Fibroblast of lung (primary cell): ENCODE measurements at regions not wholly inside any gene's neighbourhood (a gene's known extent, or its start where the extent isn't known, plus 50 kb on each side); places are given as distances from the start of the nearest gene placed in this dataset.
"Not testable (repeated sequence)": the region's sequence is repeated elsewhere in the genome, so short reads cannot be mapped to it uniquely, and the experiment has no call there.

Source experiments
- DNase-seq, 2 donors: peaks; one replicate each; pipeline versions ENCODE4 v3.0.0 to v3.0.0-alpha.2; 2010; ENCODE audit warnings: low read depth in 2 of 2
- H2AFZ ChIP-seq: 2 replicates; pipeline ENCODE4 v1.5.1; 2012; ENCODE audit warnings: low read length, control low read depth, inconsistent platforms
- H3K27ac ChIP-seq: 2 replicates; pipeline ENCODE4 v1.5.1; 2011; ENCODE audit warnings: low read length, control low read depth; ENCODE audit not compliant: insufficient read depth
- H3K27me3 ChIP-seq: 2 replicates; pipeline ENCODE4 v1.5.1; 2011; ENCODE audit warnings: mild to moderate bottlenecking, low read length; ENCODE audit not compliant: control insufficient read depth, insufficient read depth
- H3K36me3 ChIP-seq: 2 replicates; pipeline ENCODE4 v1.5.1; 2011; ENCODE audit warnings: low read length; ENCODE audit not compliant: control insufficient read depth, insufficient read depth
- H3K4me1 ChIP-seq: 2 replicates; pipeline ENCODE4 v1.5.1; 2011; ENCODE audit warnings: low read length; ENCODE audit not compliant: control insufficient read depth, insufficient read depth; ENCODE audit errors: extremely low read depth
- H3K4me2 ChIP-seq: 2 replicates; pipeline ENCODE4 v1.5.1; 2011; ENCODE audit warnings: low read length, control low read depth; ENCODE audit not compliant: insufficient read depth; ENCODE audit errors: extremely low read depth
- H3K4me3 ChIP-seq, 4 experiments: fragments of 200-600 bp in 1 of 4; sonication (generic) in 1 of 4; replicated peaks in 1 of 4; 2 replicates each; pipeline ENCODE4 v1.5.1; 2011 to 2016; ENCODE audit warnings: low read length in 4 of 4, low read depth in 3 of 4, mild to moderate bottlenecking in 3 of 4, control low read depth in 2 of 4, inconsistent platforms in 1 of 4, mixed read lengths in 1 of 4; ENCODE audit not compliant: insufficient read depth in 1 of 4; ENCODE audit errors: control extremely low read depth in 1 of 4
- H3K79me2 ChIP-seq: 2 replicates; pipeline ENCODE4 v1.5.1; 2012; ENCODE audit warnings: mild to moderate bottlenecking, low read length, inconsistent platforms; ENCODE audit not compliant: control insufficient read depth, insufficient read depth
- H3K9ac ChIP-seq: 2 replicates; pipeline ENCODE4 v1.5.1; 2011; ENCODE audit warnings: mild to moderate bottlenecking, low read length, control low read depth; ENCODE audit not compliant: insufficient read depth
- H3K9me3 ChIP-seq: 2 replicates; pipeline ENCODE4 v1.5.1; 2012; ENCODE audit warnings: low read depth, low read length; ENCODE audit not compliant: control insufficient read depth, insufficient read depth
- H4K20me1 ChIP-seq: 2 replicates; pipeline ENCODE4 v1.5.1; 2011; ENCODE audit warnings: low read length; ENCODE audit not compliant: control insufficient read depth, insufficient read depth; ENCODE audit errors: extremely low read depth
- CTCF ChIP-seq, 2 donors: IDR thresholded peaks in 1 of 2; conservative IDR thresholded peaks in 1 of 2; 1 replicate in 1 of 2; 2 replicates in 1 of 2; pipeline ENCODE4 v1.5.1; 2011 to 2012; ENCODE audit warnings: low read length in 2 of 2, control low read depth in 1 of 2, inconsistent platforms in 1 of 2, low read depth in 1 of 2, mild to moderate bottlenecking in 1 of 2
- EZH2 ChIP-seq: IDR thresholded peaks from 2 replicates; pipeline ENCODE4 v1.5.1; 2012; ENCODE audit warnings: low read length, control low read depth, mild to moderate bottlenecking; ENCODE audit errors: missing control alignments

DNA sequence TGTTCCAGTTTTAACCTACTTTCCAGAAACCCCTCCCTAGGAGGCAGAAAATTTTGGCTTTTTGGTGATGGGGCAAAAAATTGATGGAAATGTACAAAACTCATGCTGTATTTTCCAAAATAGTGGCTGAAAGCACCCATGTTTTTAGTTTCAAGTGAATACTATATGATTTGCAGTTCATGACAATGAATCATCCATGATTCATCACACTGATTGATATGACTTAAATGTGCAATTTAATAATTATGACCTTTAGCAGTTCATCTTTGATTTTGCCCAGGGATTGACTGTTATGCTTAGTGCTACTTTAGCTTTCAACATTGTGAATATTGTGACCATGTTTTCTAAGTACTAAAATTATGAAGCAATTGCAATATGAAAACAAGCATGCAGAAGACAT is 478.7 kb downstream of the HTR1B start:
- Histone ChIP-seq H3K4me2 (no peak overlapping the region), H3K4me1 (no peaks in the 10 kb centered on the region), H2AFZ (no peak overlapping the region), H3K27me3 (no peaks in the 10 kb centered on the region), H3K9ac (no peak overlapping the region), H3K9me3 (no peaks in the 10 kb centered on the region), H3K27ac (no peak overlapping the region), H3K36me3 (no peaks in the 10 kb centered on the region), H3K79me2 (no peaks in the 10 kb centered on the region), H3K4me3 (no peak overlapping the region), H4K20me1 (no peaks in the 10 kb centered on the region)
- TF ChIP-seq CTCF (conservative IDR thresholded peaks at IDR 0.05 in 1 of 2, IDR thresholded peaks at IDR 0.05 in 1 of 2; ENCODE audit: low read depth in 1 of 2, low read length in 2 of 2) (no peak), EZH2 (no peak)
- DNase-seq = no peak

DNA sequence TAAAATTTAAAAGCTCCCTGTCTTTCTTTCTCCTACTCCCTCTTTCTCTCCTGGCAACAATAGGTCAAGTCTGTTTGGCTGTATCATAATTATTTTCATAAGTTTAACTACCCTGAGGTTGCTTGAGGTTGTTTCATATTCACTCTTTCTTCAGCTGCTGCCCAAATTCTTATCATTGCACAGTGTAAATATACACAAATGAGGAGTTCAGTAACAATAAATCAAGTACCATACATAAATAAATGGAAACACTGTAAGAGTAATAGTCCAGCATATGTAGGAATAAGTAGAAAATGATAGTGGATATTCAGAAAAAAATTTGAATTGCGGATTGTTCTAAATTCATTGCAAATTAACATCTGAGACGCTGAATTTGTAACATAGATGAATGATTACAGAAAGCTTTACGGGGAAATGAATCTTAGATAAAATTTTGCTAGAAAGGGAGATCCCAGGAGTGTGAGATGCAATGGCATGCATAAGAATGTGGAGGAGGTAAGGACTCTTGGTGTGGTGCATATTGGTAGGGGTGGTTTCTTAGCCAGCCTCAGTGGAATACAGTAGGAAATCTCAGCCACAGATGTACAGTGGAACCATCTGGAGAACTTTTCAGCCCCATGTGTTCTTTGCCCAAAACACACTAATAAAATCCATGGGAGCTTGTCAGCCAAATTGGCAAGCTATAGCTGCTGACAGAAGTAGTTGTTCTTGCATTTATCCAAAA is 480.7 kb downstream of the HTR1B start:
- Histone ChIP-seq H4K20me1 (no peaks in the 10 kb centered on the region), H3K4me2 (no peak overlapping the region), H3K9me3 (no peaks in the 10 kb centered on the region), H3K4me1 (no peaks in the 10 kb centered on the region), H2AFZ (no peak overlapping the region), H3K36me3 (no peaks in the 10 kb centered on the region), H3K27ac (no peak overlapping the region), H3K27me3 (no peaks in the 10 kb centered on the region), H3K79me2 (no peaks in the 10 kb centered on the region), H3K4me3 (no peak overlapping the region), H3K9ac (no peak overlapping the region)
- no peak for DNase-seq
- TF ChIP-seq CTCF (conservative IDR thresholded peaks at IDR 0.05 in 1 of 2, IDR thresholded peaks at IDR 0.05 in 1 of 2; ENCODE audit: low read depth in 1 of 2, low read length in 2 of 2) (no peak), EZH2 (no peak)

DNA sequence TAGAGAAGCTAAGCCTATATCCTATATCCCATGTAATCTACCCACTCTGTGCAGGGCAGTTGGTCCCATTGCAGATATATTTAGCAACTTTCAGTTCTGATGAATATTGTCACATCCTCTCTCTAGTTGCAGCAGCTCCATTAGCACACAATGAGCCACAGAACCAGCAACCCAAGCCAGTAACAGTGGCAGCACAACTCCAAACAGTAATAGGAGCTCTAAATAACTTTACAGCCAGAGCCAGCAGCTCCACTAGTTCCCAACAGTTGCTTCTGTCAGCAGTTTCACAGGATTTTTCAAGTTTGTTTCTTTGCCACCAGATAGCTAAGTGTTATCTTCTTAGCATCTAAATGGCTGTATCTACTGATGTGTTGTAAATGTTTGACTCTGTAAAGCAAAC is 490.8 kb downstream of the HTR1B start:
- Histone ChIP-seq H3K9me3 (no peaks in the 10 kb centered on the region), H3K4me3 (no peak overlapping the region), H2AFZ (no peak overlapping the region), H3K36me3 (no peaks in the 10 kb centered on the region), H3K79me2 (no peaks in the 10 kb centered on the region), H3K27me3 (no peaks in the 10 kb centered on the region), H4K20me1 (no peaks in the 10 kb centered on the region), H3K4me2 (no peak overlapping the region), H3K27ac (no peak overlapping the region), H3K4me1 (no peaks in the 10 kb centered on the region), H3K9ac (no peak overlapping the region)
- no peak for TF ChIP-seq CTCF (conservative IDR thresholded peaks at IDR 0.05 in 1 of 2, IDR thresholded peaks at IDR 0.05 in 1 of 2; ENCODE audit: low read depth in 1 of 2, low read length in 2 of 2)
- TF ChIP-seq EZH2 = no peak
- no peak for DNase-seq

- H2AFZ ChIP-seq, H4K20me1 ChIP-seq, H3K9ac ChIP-seq, H3K79me2 ChIP-seq, H3K36me3 ChIP-seq, DNase-seq, H3K9me3 ChIP-seq, H3K4me1 ChIP-seq, H3K27me3 ChIP-seq, H3K4me3 ChIP-seq, H3K27ac ChIP-seq, H3K4me2 ChIP-seq: not testable (repeated sequence)
Observed at GRCh38 chr6:76959177-76959576, 504.1 kb downstream of the HTR1B start.
